Amniotic epithelial cell (primary cell): ENCODE measurements at regions not wholly inside any gene's neighbourhood (a gene's known extent, or its start where the extent isn't known, plus 50 kb on each side); places are given as distances from the start of the nearest gene placed in this dataset.
"Not testable (repeated sequence)": the region's sequence is repeated elsewhere in the genome, so short reads cannot be mapped to it uniquely, and the experiment has no call there.

Experiments
- DNase-seq: peaks from one replicate; pipeline ENCODE4 v3.0.0-alpha.2; 2010; ENCODE audit warnings: low read depth

- no peak for DNase-seq
Measured at GRCh38 chr3:55297245-55297644, 189.9 kb downstream of the WNT5A start.

GRCh38 chr3:55296791-55297190 lies 190.3 kb downstream of the WNT5A start:
- peak; percentile 34 for DNase-seq

DNA sequence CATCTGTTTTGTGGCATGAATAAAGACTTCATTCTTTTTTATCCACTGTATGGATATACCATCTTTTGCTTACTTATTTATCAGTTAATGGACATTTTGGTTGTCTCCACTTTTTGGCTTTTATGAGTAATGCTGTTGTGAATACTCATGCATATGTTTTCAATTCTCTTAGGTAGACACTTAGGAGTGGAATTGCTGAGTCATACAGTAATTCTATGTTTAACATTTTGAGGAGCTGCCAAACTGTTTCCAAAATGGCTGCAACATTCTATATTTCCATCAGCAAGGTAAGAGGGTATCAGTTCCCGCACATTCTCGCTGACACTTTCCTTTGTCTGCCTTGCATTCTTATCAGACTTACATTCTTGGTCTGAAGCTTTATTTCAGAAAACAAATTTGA lies 191.1 kb downstream of the WNT5A start:
- DNase-seq, result no peak

- no peak for DNase-seq
Measured at GRCh38 chr3:55294557-55294956, 192.5 kb downstream of the WNT5A start.

DNA sequence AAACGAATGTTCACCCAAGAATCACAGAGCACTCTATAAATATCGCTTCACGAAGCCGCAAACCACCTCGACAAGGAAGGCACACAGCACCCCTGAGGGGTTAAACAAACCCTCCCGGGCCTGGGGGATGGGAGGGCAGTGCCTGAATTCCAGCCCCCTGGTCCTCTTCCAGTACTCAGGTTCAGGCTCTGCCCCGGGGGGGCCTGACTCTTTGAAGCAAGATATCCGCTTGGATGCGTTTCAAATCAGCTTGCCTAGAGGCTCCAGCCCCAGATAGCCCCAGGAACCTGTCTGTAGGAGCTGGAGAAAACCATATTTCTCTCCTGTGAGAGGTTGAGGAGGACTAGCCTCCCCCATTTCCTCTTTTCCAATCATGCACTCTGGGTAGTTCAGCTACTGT lies 194.7 kb downstream of the WNT5A start:
- no peak for DNase-seq

GRCh38 chr3:55288657-55289056 lies 198.4 kb downstream of the WNT5A start:
- no peak for DNase-seq

DNA sequence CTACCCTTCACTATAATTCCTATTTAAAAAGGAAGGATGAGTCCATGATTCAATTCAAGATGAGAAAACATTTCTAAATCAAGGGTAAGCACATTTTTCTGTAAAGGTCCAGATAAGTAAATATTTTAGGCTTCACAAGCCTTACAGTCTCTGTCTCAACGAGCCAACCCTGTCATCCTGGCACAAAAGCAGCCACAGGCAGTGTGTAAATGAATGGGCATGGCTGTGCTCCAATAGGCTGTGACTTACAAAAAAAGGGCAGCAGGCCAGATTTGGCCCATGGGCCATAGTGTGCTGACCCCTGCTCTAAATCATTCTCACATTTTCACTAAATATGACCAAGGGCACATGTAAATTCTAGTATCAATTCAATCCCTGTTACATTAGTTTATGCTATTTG lies 200.4 kb downstream of the WNT5A start:
- DNase-seq, result no peak

GRCh38 chr3:55285156-55285555 lies 201.9 kb downstream of the WNT5A start:
- DNase-seq, result no peak

DNA sequence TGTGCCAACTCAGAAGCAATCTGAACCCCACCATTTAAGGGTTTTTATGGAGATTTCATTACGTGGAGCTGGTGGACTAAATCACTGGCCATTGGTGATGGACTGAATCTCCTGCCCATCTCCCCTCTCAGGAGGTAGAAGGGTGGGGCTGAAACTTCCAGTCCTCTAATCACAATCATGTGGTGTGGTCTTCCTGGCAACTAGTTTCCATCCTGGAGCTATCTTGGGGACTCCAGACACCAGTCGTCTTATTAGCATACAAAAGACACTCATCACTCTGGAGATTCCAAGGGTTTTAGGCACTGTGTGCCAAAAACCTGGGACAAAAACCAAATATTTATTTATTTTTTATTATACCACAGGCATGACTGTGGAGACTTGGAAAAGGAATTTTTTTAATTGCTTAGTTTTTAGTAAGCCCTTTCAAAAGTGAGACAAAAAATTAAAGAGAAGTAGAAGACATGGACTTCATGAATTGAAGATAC lies 203.6 kb downstream of the WNT5A start:
- DNase-seq, result no peak

DNA sequence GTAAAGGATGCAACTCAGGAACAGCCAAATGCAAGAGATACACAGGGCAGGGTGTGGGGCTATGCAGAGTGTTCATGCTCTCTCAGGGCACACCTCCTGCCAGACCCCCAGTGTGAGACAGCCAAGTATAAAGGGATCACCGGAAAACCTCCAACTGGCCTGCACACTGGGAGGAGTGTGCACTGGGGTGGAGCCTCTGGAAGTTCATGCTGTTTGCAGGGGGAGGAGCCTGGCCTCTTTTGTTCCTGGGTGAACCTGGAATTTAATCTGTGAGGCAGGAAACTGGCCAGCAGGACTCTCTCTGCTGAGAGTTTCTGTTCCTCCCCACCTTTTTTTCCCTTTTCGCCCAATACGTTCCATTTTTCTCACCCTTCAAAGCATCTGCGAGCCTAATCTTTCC lies 204.1 kb downstream of the WNT5A start:
- DNase-seq, result no peak

- DNase-seq, result peak; percentile 54
Measured at GRCh38 chr3:55272031-55272645, 215.0 kb downstream of the WNT5A start.

GRCh38 chr3:55271549-55271948 lies 215.6 kb downstream of the WNT5A start:
- DNase-seq, result no peak

DNA sequence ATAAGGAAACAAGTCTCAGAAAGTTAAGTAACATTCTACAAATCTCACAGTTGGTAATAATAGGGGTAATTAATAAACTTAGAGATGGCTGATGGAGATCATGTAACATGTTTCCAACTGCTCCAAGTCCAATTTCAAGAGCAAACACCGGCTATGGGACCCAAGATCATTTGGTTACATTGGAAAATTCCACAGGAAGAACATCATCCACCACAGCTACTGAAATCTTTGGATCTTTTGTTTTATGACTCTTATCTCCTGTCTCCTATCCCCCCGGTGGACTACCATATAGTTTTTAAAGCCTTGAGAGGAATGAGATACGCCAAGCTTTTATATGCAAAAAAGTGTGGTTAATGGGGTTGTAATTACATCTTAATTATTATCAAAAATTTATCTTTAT lies 216.1 kb downstream of the WNT5A start:
- DNase-seq, result peak; percentile 20

DNA sequence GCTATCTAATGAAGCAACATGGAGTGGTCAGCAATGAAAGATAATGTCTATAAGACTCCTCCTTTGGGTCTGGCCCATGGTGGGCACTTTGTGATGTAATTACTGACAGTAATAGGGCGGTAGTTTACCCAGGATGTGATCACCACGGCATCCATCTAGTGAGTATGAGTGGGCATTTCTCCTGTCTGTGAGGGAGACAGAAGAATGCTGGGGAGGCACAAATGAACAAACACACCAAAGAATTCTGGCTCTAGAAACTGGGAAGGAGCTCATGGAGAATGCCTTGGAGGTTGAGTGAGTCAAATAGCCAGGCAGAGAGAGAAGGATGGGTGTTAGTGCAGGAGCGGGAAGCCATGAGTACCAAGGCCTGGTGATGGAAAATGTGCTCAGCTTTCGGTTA lies 217.5 kb downstream of the WNT5A start:
- DNase-seq, result peak; percentile 80

DNA sequence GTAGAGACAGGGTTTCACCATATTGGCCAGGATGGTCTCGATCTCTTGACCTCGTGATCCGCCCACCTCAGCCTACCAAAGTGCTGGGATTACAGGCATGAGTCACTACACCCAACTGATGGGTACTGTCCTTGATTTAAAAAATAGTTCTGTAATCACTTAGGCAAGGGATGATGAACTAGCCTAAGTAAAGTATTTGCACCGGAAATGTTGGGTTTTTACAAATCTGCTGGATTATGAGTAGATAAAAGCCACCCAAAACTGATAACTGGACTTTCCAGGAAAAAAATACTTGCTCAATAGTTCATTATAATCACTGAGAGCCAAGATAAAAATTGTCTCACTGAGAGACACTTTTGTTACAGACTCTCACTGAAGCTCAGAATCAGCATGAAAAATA lies 218.0 kb downstream of the WNT5A start:
- peak; percentile 92 for DNase-seq

DNA sequence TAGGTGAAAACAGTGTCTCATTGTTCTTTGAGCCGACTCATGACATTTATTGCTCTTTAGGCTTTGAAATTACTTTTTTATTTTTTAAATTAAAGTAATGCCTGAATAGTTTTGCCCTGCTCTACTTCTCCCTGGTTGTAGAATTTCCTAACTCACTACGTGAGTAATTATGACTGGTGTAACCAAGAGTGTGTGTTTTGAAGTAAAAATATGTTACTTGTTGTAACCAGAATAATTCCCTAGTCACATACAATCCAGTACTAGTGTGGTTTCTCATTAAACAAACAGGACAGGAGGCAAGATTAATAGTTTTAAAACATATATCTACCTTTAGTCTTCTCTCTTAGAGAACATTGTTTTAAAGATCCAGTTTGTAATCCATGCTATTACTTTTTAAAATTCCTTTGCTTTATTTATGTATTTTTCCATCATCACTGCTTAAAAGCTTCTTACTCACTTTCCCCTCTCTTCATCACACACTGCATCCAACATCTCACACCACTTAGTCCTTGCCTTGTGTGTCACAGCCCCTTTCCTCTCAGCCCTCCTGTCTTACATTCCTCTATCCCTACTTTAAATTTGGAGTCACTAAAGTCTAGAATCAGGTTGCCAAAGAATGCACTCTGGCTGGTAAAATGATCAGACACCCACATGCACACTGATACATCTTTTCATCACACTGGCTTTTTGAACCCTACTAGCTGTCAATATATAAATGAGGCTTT lies 219.7 kb downstream of the WNT5A start:
- DNase-seq, result peak; percentile 69

DNA sequence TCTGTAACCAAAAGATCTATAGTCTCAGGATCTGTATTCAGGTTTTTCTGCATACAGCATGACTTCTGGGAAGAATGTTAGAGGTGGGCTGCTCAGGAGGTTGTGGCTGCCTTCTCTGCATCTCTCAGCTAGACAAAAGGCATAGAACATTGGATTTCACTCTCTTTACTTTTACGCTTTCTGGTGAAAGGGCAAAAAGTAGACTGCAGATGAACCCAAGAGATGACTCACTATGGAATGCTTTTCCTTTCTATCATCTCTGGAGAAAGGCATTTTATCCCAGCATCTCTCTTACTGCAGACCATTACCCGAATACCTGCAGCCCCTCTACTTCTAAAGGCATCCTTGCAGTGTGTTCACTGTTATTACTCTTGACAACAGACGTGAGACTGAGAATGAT lies 222.2 kb downstream of the WNT5A start:
- peak; percentile 43 for DNase-seq

DNA sequence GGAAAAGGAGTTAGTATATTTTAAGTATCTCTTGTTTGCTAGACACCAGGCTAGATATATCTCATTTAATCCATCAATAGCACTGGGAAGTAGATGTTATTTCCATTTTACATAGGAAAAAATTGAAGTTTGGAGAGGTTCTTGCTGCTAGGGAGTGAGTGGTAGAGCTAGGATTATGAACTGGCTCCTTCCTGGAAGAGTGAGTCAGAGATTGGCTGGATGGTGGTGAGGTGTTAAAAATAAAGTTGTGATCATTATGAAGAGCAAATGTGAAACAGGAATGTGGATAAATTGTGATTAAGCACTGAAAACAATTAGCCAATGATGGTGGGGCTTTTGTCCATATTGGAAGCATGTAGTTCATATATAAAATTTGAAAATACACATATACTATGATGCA lies 234.2 kb downstream of the WNT5A start:
- peak; percentile 29 for DNase-seq

DNA sequence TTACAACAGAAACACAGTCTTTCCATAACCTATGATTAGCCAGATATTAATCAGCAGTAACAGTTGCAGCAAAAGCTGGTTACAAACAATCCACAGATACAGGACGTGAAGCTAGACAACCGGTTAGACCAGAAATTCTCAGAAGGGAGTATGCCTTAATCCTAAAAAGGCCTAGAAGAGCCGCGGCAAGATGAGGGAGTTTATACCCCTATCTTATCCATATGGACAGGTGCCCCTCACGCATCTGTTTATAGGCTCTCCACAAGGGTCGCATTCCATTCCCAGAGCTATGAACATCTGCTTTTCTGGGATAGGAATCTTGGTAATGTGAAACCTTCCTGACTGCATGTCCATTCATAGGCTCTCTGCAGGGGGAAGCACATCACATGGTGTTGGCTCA lies 237.9 kb downstream of the WNT5A start:
- DNase-seq, result not testable (repeated sequence)

GRCh38 chr3:55247666-55248065 lies 239.4 kb downstream of the WNT5A start:
- DNase-seq, result no peak

DNA sequence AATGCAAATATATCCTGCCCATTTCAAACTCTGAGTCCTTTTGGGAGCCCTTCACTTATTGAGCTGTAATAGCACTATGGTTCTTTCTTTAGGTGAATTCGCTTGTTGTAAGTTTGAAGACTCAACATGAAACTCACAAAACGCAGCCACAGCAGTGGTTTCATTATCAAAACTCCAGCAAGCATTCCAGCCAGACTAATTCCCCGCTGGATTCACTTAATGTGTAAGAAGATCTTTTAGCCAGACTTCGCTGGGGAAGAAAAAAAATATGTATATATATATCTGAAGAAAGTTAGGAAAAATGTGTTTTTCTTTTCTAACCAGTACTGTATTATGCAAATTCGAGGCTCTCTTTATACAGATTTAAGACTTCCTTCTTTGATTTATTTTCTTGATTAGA lies 241.1 kb downstream of the WNT5A start:
- peak; percentile 67 for DNase-seq

DNA sequence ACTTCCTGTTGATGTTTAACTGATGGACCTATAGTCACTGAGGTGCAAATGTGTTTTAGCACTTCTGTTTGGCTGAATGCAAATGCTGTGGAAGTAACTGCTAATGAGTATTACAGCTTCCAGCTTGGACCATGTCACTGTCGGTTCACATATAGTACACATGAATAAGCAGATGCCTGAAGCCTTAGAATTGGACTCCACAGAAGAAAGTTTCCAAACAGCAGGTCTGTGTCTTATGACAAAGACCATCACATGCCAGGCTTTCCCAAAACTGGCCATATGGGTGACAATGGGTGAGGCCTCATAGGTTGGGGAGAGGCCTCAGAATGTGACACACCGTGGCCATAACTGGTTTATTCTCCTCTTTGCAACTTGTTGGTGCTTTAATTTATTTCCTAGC lies 241.8 kb downstream of the WNT5A start:
- peak; percentile 21 for DNase-seq

DNA sequence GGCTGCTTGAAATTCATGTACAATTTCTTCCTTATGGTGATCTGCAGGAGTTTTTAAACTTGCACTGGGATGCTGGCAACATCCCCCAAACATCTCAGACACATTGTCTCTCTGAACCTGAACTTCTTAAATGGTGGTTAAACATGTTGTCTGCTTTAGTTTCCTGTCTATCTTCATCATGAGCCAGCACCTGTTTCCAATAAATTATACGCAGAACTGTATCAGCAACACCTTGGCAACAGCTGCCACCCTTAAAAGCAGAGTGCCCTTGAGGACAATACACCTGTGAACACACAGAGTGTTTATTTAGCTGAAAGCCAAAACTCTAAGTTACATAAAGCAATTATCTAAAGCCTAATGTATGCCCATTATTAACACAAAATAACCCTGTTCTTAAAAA lies 242.9 kb downstream of the WNT5A start:
- no peak for DNase-seq

GRCh38 chr3:55243678-55244077 lies 243.4 kb downstream of the WNT5A start:
- DNase-seq, result no peak
